Activated CD8-positive, alpha-beta T cell treated with anti-CD3 and anti-CD28 coated beads for 36 hours (primary cell): ENCODE measurements at regions not wholly inside any gene's neighbourhood (a gene's known extent, or its start where the extent isn't known, plus 50 kb on each side); places are given as distances from the start of the nearest gene placed in this dataset.

ENCODE experiments used
- ATAC-seq: fragments of 200-7000 bp; cut with Tn5 transposase; one replicate; pipeline ENCODE4 v1.10.0; 2021; ENCODE audit warnings: mild to moderate bottlenecking, moderate library complexity
- CTCF ChIA-PET: fragments of 350-600 bp; sonication (Branson Sonifier 250); formaldehyde crosslinking; loops from one replicate; lab custom pipeline; 2021; ENCODE audit warnings: antibody characterized with exemption; lab: Charles Lee
- POLR2A ChIA-PET: fragments of 350-600 bp; sonication (Branson Sonifier 250); formaldehyde crosslinking; loops from one replicate; lab custom pipeline; 2021; ENCODE audit warnings: antibody characterized with exemption; lab: Charles Lee
- DNase-seq: peaks from one replicate; pipeline ENCODE4 v3.0.0-alpha.2; 2020
- H3K27ac Mint-ChIP-seq: one replicate; pipeline ENCODE4 v1.8.0; 2021; ENCODE audit warnings: mild to moderate bottlenecking, mixed read lengths
- H3K27me3 Mint-ChIP-seq: one replicate; pipeline ENCODE4 v1.8.0; 2021; ENCODE audit warnings: mixed read lengths
- H3K36me3 Mint-ChIP-seq: one replicate; pipeline ENCODE4 v1.8.0; 2021; ENCODE audit warnings: low read depth, mixed read lengths
- H3K4me1 Mint-ChIP-seq: one replicate; pipeline ENCODE4 v1.8.0; 2021; ENCODE audit warnings: low read depth, mixed read lengths
- H3K4me3 Mint-ChIP-seq: one replicate; pipeline ENCODE4 v1.8.0; 2021; ENCODE audit warnings: mild to moderate bottlenecking, moderate library complexity, mixed read lengths
- H3K9me3 Mint-ChIP-seq: one replicate; pipeline ENCODE4 v1.8.0; 2021; ENCODE audit warnings: mixed read lengths
- CTCF ChIP-seq: fragments of 200-600 bp; IDR thresholded peaks from one replicate; pipeline ENCODE4 v1.8.0; 2022; ENCODE audit warnings: antibody characterized with exemption, mild to moderate bottlenecking
- intact Hi-C: fragments of 100-400 bp; cut with micrococcal nuclease; formaldehyde crosslinking; loops from one replicate; pipeline ENCODE4 v1.10.0; 2022

GRCh38 chr3:135449046-135449445, 516.5 kb upstream of the PPP2R3A start:
- CTCF ChIA-PET: no interaction called here
- TF ChIP-seq CTCF: no peak
- H3K27ac Mint-ChIP-seq: no peak overlapping the region
- H3K9me3 Mint-ChIP-seq: no peaks in the 10 kb centered on the region
- DNase-seq (no peak), ATAC-seq (no peak)
- no peaks in the 10 kb centered on the region for H3K4me1 Mint-ChIP-seq
- H3K4me3 Mint-ChIP-seq: no peak overlapping the region
- no peaks in the 10 kb centered on the region for H3K36me3 Mint-ChIP-seq
- intact Hi-C loops: no loop called here
- POLR2A ChIA-PET: interaction anchor here (0.7 kb wide), 1 partner anchor 16 kb away, joined by 4 read pairs; no protein-coding TSS in a partner anchor
- no peaks in the 10 kb centered on the region for H3K27me3 Mint-ChIP-seq

- intact Hi-C loops: no loop called here
- Mint-ChIP-seq H3K36me3 (no peaks in the 10 kb centered on the region), H3K4me1 (no peaks in the 10 kb centered on the region), H3K4me3 (no peak overlapping the region), H3K27ac (no peak overlapping the region), H3K27me3 (no peaks in the 10 kb centered on the region), H3K9me3 (no peaks in the 10 kb centered on the region)
- ATAC-seq: no peak
- no peak for TF ChIP-seq CTCF
- ChIA-PET POLR2A (no interaction called here), CTCF (no interaction called here)
- no peak for DNase-seq
Measured at GRCh38 chr3:135451037-135451785, 514.3 kb upstream of the PPP2R3A start.

GRCh38 chr3:135452881-135453280, 512.6 kb upstream of the PPP2R3A start:
- Mint-ChIP-seq H3K4me1 (no peaks in the 10 kb centered on the region), H3K9me3 (no peaks in the 10 kb centered on the region), H3K4me3 (no peak overlapping the region), H3K27me3 (no peaks in the 10 kb centered on the region), H3K27ac (no peak overlapping the region), H3K36me3 (no peaks in the 10 kb centered on the region)
- ATAC-seq (no peak), DNase-seq (no peak)
- ChIA-PET POLR2A (no interaction called here), CTCF (no interaction called here)
- intact Hi-C loops: no loop called here
- TF ChIP-seq CTCF: no peak

GRCh38 chr3:135453326-135453725, 512.2 kb upstream of the PPP2R3A start:
- TF ChIP-seq CTCF: no peak
- DNase-seq (no peak), ATAC-seq (no peak)
- H3K27ac Mint-ChIP-seq: no peak overlapping the region
- no peaks in the 10 kb centered on the region for H3K36me3 Mint-ChIP-seq
- CTCF ChIA-PET: no interaction called here
- no peaks in the 10 kb centered on the region for H3K27me3 Mint-ChIP-seq
- H3K4me3 Mint-ChIP-seq: no peak overlapping the region
- no peaks in the 10 kb centered on the region for H3K4me1 Mint-ChIP-seq
- POLR2A ChIA-PET: no interaction called here
- H3K9me3 Mint-ChIP-seq: no peaks in the 10 kb centered on the region
- intact Hi-C loops: no loop called here

- DNase-seq (no peak), ATAC-seq (no peak)
- TF ChIP-seq CTCF: no peak
- H3K4me3 Mint-ChIP-seq: no peak overlapping the region
- no peak overlapping the region for H3K27ac Mint-ChIP-seq
- H3K27me3 Mint-ChIP-seq: no peaks in the 10 kb centered on the region
- no peaks in the 10 kb centered on the region for H3K36me3 Mint-ChIP-seq
- ChIA-PET CTCF (no interaction called here), POLR2A (no interaction called here)
- no peaks in the 10 kb centered on the region for H3K9me3 Mint-ChIP-seq
- intact Hi-C loops: no loop called here
- no peaks in the 10 kb centered on the region for H3K4me1 Mint-ChIP-seq
Measured at GRCh38 chr3:135454890-135455289, 510.6 kb upstream of the PPP2R3A start.
